DND-41 (cell line): ENCODE measurements at regions not wholly inside any gene's neighbourhood (a gene's known extent, or its start where the extent isn't known, plus 50 kb on each side); places are given as distances from the start of the nearest gene placed in this dataset.

ENCODE experiments used
- ATAC-seq: fragments of 200-7000 bp; cut with Tn5 transposase; 3 replicates; pipeline ENCODE4 v1.9.1; 2021; ENCODE audit warnings: low read depth; ENCODE audit not compliant: insufficient read depth
- DNase-seq: peaks from one replicate; pipeline ENCODE4 v3.0.0-alpha.2; 2020
- H2AFZ ChIP-seq: 2 replicates; pipeline ENCODE4 v1.6.0; 2012; ENCODE audit warnings: low read depth, low read length
- H3K27ac ChIP-seq: 2 replicates; pipeline ENCODE4 v1.5.1; 2012; ENCODE audit warnings: low read length, inconsistent platforms
- H3K27me3 ChIP-seq: fragments of 200-600 bp; sonication (generic); 2 replicates; pipeline ENCODE4 v1.6.0; 2012; ENCODE audit warnings: low read length, mild to moderate bottlenecking, inconsistent platforms; ENCODE audit not compliant: insufficient read depth, poor library complexity
- H3K36me3 ChIP-seq: 2 replicates; pipeline ENCODE4 v1.5.1; 2012; ENCODE audit warnings: low read length, inconsistent platforms; ENCODE audit not compliant: insufficient read depth
- H3K4me1 ChIP-seq: 2 replicates; pipeline ENCODE4 v1.5.1; 2012; ENCODE audit warnings: mild to moderate bottlenecking, low read length; ENCODE audit not compliant: insufficient read depth
- H3K4me2 ChIP-seq: 2 replicates; pipeline ENCODE4 v1.6.0; 2012; ENCODE audit warnings: mild to moderate bottlenecking, moderate library complexity, low read length, inconsistent platforms; ENCODE audit not compliant: insufficient read depth
- H3K4me3 ChIP-seq, 2 experiments: fragments of 200-600 bp in 1 of 2; shearing (Covaris generic) in 1 of 2; 2 replicates each; pipeline ENCODE4 v1.5.1; 2012 to 2016; ENCODE audit warnings: inconsistent platforms in 2 of 2, low read length in 2 of 2, mild to moderate bottlenecking in 2 of 2, low read depth in 1 of 2, moderate library complexity in 1 of 2
- H3K79me2 ChIP-seq: 2 replicates; pipeline ENCODE4 v1.6.0; 2012; ENCODE audit warnings: low read length, inconsistent platforms; ENCODE audit not compliant: insufficient read depth
- H3K9ac ChIP-seq: 2 replicates; pipeline ENCODE4 v1.6.0; 2012; ENCODE audit warnings: low read depth, mild to moderate bottlenecking, inconsistent platforms, low read length, moderate library complexity
- H3K9me3 ChIP-seq: 2 replicates; pipeline ENCODE4 v1.5.1; 2012; ENCODE audit warnings: low read length, moderate library complexity, mild to moderate bottlenecking, inconsistent platforms; ENCODE audit not compliant: insufficient read depth, severe bottlenecking
- H4K20me1 ChIP-seq: 2 replicates; pipeline ENCODE4 v1.6.0; 2012; ENCODE audit warnings: low read length; ENCODE audit not compliant: insufficient read depth
- EZH2 ChIP-seq: IDR thresholded peaks from 3 replicates; pipeline ENCODE4 v1.6.1; 2012; ENCODE audit warnings: borderline replicate concordance, low read depth, mild to moderate bottlenecking, moderate library complexity, low read length, inconsistent platforms; ENCODE audit not compliant: severe bottlenecking
- TF ChIP-seq, protein P1 (sequence below): IDR thresholded peaks from 2 replicates; pipeline ENCODE4 v1.5.1; 2012; ENCODE audit warnings: borderline replicate concordance, low read length, moderate library complexity, mild to moderate bottlenecking; ENCODE audit not compliant: poor library complexity, severe bottlenecking; ENCODE audit errors: extremely low read depth

DNA sequence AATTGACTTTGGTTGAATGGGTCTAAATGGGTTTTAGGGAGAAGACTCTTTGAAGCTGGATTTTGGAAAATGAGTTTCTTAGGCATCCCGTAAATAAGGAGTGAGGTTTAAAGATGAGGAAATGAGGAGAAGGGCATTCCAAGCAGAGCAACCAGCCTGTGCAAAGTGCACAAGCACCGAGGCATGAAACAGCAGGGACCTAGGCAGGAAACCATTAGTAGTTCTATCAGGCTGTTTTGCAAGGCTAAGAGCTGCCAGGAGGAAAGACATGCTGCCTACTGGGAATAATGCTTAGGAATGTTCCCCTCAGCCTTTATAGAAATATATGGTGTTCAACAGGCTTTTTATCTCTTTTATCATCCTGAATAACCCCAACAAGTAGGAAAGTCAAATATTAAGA lies 153.1 kb upstream of the FGGY start:
- DNase-seq (no peak), ATAC-seq (no peak)
- H3K27me3 ChIP-seq: no peaks in the 10 kb centered on the region
- no peaks in the 10 kb centered on the region for H3K79me2 ChIP-seq
- no peaks in the 10 kb centered on the region for H4K20me1 ChIP-seq
- no peak overlapping the region for H3K4me2 ChIP-seq
- H3K9me3 ChIP-seq: no peaks in the 10 kb centered on the region
- H3K9ac ChIP-seq: no peak overlapping the region
- TF ChIP-seq EZH2: no peak
- TF ChIP-seq, protein P1, sequence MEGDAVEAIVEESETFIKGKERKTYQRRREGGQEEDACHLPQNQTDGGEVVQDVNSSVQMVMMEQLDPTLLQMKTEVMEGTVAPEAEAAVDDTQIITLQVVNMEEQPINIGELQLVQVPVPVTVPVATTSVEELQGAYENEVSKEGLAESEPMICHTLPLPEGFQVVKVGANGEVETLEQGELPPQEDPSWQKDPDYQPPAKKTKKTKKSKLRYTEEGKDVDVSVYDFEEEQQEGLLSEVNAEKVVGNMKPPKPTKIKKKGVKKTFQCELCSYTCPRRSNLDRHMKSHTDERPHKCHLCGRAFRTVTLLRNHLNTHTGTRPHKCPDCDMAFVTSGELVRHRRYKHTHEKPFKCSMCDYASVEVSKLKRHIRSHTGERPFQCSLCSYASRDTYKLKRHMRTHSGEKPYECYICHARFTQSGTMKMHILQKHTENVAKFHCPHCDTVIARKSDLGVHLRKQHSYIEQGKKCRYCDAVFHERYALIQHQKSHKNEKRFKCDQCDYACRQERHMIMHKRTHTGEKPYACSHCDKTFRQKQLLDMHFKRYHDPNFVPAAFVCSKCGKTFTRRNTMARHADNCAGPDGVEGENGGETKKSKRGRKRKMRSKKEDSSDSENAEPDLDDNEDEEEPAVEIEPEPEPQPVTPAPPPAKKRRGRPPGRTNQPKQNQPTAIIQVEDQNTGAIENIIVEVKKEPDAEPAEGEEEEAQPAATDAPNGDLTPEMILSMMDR: no peak
- no peak overlapping the region for H3K4me3 ChIP-seq
- no peaks in the 10 kb centered on the region for H3K4me1 ChIP-seq
- H3K27ac ChIP-seq: no peak overlapping the region
- no peaks in the 10 kb centered on the region for H3K36me3 ChIP-seq
- H2AFZ ChIP-seq: no peak overlapping the region

DNA sequence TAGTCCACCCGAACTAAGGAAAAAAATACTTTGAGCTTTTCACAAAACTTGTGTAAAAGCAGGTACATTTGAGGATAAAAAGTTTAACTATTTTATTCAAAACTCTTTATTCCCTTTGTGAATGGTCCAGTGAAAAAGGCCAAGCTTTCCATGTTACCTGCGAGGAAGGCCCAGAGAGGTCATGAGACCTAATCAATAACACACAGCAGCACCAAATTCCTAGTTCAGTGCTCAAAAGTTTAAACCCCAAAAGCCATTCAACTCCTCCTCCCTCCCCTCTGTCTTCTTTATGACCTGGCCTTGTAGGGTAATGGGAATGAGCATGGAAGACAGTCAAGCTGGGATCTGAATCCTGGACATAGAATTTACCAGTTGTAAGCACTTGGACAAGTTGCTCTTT lies 151.9 kb upstream of the FGGY start:
- no peak for DNase-seq
- Histone ChIP-seq H3K9ac (no peak overlapping the region), H3K27me3 (no peaks in the 10 kb centered on the region), H3K4me2 (no peak overlapping the region), H3K9me3 (no peaks in the 10 kb centered on the region), H4K20me1 (no peaks in the 10 kb centered on the region), H2AFZ (no peak overlapping the region), H3K79me2 (no peaks in the 10 kb centered on the region), H3K27ac (no peak overlapping the region), H3K36me3 (no peaks in the 10 kb centered on the region), H3K4me3 (no peak overlapping the region), H3K4me1 (no peaks in the 10 kb centered on the region)
- ATAC-seq: no peak
- no peak for TF ChIP-seq EZH2
- TF ChIP-seq, protein P1: no peak

DNA sequence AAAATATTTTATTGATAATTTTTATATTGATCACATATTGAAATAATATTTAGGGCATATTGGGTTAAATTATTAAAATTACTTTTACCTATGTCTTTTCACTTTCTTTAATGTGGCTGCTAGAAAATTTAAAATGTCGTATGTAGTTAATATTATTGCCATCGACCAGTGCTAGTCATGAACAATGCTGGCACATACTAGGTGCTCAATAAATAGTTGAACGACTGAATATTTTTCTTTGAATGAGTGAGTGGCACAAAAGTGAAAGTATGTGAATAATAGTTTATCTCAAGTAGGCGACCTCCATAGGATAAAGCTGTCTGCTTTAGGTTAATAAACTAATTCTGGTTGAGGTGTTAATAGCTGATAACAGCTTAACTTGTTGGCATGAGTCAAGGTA lies 150.8 kb upstream of the FGGY start:
- no peaks in the 10 kb centered on the region for H3K27me3 ChIP-seq
- no peak for DNase-seq
- H3K9me3 ChIP-seq: no peaks in the 10 kb centered on the region
- no peak for ATAC-seq
- no peaks in the 10 kb centered on the region for H3K36me3 ChIP-seq
- H3K27ac ChIP-seq: no peak overlapping the region
- H3K4me1 ChIP-seq: peaks cover 8% of the 10 kb centered on the region
- H3K4me2 ChIP-seq: no peak overlapping the region
- H3K79me2 ChIP-seq: no peaks in the 10 kb centered on the region
- no peak overlapping the region for H3K4me3 ChIP-seq
- no peaks in the 10 kb centered on the region for H4K20me1 ChIP-seq
- no peak overlapping the region for H3K9ac ChIP-seq
- TF ChIP-seq, protein P1: no peak
- no peak for TF ChIP-seq EZH2
- no peak overlapping the region for H2AFZ ChIP-seq

DNA sequence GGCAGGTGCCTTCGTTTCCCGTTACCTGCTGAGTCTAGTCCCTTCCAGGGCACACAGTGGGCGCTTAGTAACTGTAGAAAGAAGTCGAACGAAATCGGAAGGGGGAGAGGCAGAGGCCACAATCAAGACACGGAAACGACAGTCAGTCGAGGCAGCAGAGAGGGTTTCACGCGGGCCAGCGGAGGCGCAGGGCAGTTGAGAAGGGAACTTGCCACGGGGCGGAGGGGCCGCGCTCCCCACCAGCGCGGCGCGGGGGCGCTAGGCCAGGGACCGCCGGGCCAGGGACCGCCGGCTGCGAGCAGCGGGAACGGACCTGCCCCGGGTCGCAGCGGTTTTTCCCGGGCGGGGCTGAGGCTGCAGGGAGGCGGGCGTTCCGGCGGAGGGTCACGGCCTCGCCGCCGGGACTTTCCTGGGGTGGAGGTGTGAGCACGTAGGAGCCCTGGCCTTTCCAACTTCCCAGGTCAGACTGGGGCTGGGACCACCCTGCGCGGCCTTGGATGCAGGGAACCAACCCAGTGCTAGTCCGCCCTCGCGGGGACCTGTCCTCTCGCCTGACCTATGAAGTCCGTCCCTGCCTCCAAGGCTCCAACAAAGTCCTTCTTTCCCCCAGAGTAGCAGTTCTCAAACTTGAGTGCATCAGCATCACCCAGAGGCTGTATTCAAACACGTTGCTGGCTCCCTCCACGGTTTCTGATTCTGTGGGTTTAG lies 150.1 kb upstream of the FGGY start:
- no peaks in the 10 kb centered on the region for H3K36me3 ChIP-seq
- no peak overlapping the region for H3K4me2 ChIP-seq
- DNase-seq (no peak), ATAC-seq (no peak)
- TF ChIP-seq, protein P1: no peak
- no peak overlapping the region for H3K4me3 ChIP-seq
- H4K20me1 ChIP-seq: no peaks in the 10 kb centered on the region
- H3K79me2 ChIP-seq: no peaks in the 10 kb centered on the region
- no peaks in the 10 kb centered on the region for H3K27me3 ChIP-seq
- no peak overlapping the region for H3K9ac ChIP-seq
- no peaks in the 10 kb centered on the region for H3K9me3 ChIP-seq
- no peak overlapping the region for H2AFZ ChIP-seq
- H3K27ac ChIP-seq: no peak overlapping the region
- H3K4me1 ChIP-seq: peaks cover 13% of the 10 kb centered on the region
